Islet of Langerhans (tissue), 1 donor: ENCODE measurements at regions not wholly inside any gene's neighbourhood (a gene's known extent, or its start where the extent isn't known, plus 50 kb on each side); places are given as distances from the start of the nearest gene placed in this dataset.

Experiments used
- FAIRE-seq: peaks from one replicate; lab custom pipeline; 2011; peaks lifted over from hg19 to GRCh38; lab: Jason Lieb, UNC

GRCh38 chr1:25103164-25103795 lies 129.0 kb downstream of the SYF2 start:
- no peak for FAIRE-seq

GRCh38 chr1:25100151-25100833 lies 132.0 kb downstream of the SYF2 start:
- FAIRE-seq = no peak

- no peak for FAIRE-seq
Observed at GRCh38 chr1:25099343-25099951, 132.9 kb downstream of the SYF2 start.

- FAIRE-seq = no peak
Observed at GRCh38 chr1:25098717-25099116, 133.6 kb downstream of the SYF2 start.

GRCh38 chr1:25096307-25097150 lies 135.8 kb downstream of the SYF2 start:
- FAIRE-seq = no peak

GRCh38 chr1:25095635-25096200 lies 136.6 kb downstream of the SYF2 start:
- FAIRE-seq = no peak

GRCh38 chr1:25094995-25095394 lies 137.3 kb downstream of the SYF2 start:
- FAIRE-seq = no peak

- no peak for FAIRE-seq
Observed at GRCh38 chr1:25094229-25094628, 138.1 kb downstream of the SYF2 start.

- FAIRE-seq = no peak
Observed at GRCh38 chr1:25091658-25092057, 140.6 kb downstream of the SYF2 start.

- FAIRE-seq = no peak
Observed at GRCh38 chr1:25090707-25091422, 141.4 kb downstream of the SYF2 start.

GRCh38 chr1:25089772-25090171 lies 142.5 kb downstream of the SYF2 start:
- no peak for FAIRE-seq

- FAIRE-seq = no peak
Observed at GRCh38 chr1:25088946-25089345, 143.4 kb downstream of the SYF2 start.

- FAIRE-seq = no peak
Observed at GRCh38 chr1:25088180-25088701, 144.1 kb downstream of the SYF2 start.

- FAIRE-seq = no peak
Observed at GRCh38 chr1:25086518-25087079, 145.7 kb downstream of the SYF2 start.

- FAIRE-seq = no peak
Observed at GRCh38 chr1:25084407-25084806, 147.9 kb downstream of the SYF2 start.

GRCh38 chr1:25083481-25084345 lies 148.6 kb downstream of the SYF2 start:
- FAIRE-seq = no peak

GRCh38 chr1:25082995-25083394 lies 149.3 kb downstream of the SYF2 start:
- FAIRE-seq = no peak

GRCh38 chr1:25082216-25082899 lies 149.9 kb downstream of the SYF2 start:
- FAIRE-seq = no peak

GRCh38 chr1:25081496-25081895 lies 150.8 kb downstream of the SYF2 start:
- no peak for FAIRE-seq
